ENCODE measurements at regions not wholly inside any gene's neighbourhood (a gene's known extent, or its start where the extent isn't known, plus 50 kb on each side); places are given as distances from the start of the nearest gene placed in this dataset.

DNA sequence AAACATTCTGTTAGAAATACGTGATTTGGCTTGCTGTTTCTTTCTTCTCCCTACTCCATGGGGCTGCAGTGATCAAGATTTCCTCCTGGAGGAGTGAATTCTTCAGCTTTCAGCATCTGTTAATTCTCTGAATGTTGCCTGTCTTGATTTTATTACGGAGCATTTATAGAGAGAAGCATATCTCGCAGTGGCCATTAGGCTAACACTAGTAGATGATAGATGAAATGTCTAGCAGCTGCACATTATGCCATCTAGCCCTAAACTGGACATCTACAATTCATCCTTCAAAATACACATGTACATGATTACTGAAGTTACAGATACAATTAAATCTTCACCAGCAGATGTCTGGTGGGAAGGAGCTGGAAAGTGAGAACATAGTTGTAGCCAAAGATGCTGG is 769.8 kb upstream of the NECTIN3 start:
- TF ChIP-seq, protein P1, sequence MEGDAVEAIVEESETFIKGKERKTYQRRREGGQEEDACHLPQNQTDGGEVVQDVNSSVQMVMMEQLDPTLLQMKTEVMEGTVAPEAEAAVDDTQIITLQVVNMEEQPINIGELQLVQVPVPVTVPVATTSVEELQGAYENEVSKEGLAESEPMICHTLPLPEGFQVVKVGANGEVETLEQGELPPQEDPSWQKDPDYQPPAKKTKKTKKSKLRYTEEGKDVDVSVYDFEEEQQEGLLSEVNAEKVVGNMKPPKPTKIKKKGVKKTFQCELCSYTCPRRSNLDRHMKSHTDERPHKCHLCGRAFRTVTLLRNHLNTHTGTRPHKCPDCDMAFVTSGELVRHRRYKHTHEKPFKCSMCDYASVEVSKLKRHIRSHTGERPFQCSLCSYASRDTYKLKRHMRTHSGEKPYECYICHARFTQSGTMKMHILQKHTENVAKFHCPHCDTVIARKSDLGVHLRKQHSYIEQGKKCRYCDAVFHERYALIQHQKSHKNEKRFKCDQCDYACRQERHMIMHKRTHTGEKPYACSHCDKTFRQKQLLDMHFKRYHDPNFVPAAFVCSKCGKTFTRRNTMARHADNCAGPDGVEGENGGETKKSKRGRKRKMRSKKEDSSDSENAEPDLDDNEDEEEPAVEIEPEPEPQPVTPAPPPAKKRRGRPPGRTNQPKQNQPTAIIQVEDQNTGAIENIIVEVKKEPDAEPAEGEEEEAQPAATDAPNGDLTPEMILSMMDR (IDR thresholded peaks at IDR 0.05; ENCODE audit: borderline replicate concordance): no peak
- Histone ChIP-seq H3K27me3 (ENCODE audit: low read depth) (no peaks in the 10 kb centered on the region), H3K36me3 (no peaks in the 10 kb centered on the region), H3K4me1 (no peaks in the 10 kb centered on the region), H3K4me3 (no peak overlapping the region), H3K9me3 (replicated peaks) (no peaks in the 10 kb centered on the region), H3K27ac (replicated peaks) (no peak overlapping the region)
- intact Hi-C loops (cut with micrococcal nuclease): no loop called here
- DNase-seq: no peak

DNA sequence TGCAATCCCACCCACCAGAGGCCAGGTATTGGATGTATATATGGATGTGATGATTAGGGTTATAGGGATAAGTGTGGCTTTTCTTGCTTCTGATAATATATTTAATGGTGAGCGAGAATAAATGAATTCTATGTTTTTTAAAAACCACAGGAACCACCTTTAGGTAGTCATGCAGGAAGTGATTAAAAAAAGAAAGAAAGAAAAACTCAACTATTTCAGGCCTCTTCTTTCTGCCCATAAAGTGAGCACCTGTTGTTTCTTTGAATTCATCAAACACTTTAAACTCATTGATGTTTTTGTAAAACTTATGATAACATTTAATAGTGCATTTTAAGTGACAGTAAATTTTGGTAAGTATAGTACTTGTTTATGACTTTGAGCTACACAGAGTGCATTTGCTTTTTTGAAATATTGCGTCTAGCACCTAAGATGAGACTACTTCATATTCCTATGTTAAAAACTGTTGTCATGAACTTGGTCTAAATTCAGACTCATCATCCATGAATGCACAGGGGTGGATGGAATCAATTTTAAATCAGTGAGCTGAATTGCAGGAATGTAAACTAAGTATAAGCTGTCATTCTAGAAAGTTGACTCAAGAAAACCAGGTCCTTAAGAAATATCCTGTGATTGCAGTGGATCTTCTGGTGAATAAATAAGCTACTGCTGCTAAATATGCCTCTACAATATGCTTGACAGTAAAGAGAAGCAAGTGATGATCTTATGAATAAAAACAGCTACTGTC is 764.4 kb upstream of the NECTIN3 start:
- intact Hi-C loops (cut with micrococcal nuclease): no loop called here

DNA sequence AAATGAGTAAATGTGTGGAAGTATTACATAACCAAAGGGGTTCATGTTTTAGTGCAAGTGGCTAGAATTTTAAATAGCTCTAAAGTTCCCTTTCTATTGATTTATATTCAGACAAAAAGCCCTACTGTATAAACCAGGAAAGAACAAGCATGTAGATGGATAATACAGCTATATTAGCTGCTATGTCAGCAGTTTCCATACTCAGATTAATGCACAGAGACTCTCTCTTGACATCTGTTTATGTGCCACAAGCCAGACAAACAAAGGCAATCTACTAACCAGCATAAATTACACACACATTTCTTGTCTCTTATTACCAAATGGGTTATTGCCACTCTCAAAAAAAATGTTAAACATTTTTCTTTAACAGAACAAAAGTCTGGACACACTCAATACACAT is 760.1 kb upstream of the NECTIN3 start:
- H3K9me3 ChIP-seq (replicated peaks): no peaks in the 10 kb centered on the region
- no peak for DNase-seq
- intact Hi-C loops (cut with micrococcal nuclease): loop anchor here (10.0 kb wide), 1 partner anchor 577 kb away; no protein-coding TSS in a partner anchor

More for the DNA sequence above, 764.4 kb upstream of the NECTIN3 start:
- no peak for DNase-seq
- TF ChIP-seq, protein P1 (IDR thresholded peaks at IDR 0.05; ENCODE audit: borderline replicate concordance): no peak
- no peak overlapping the region for H3K27ac ChIP-seq (replicated peaks)
- no peaks in the 10 kb centered on the region for H3K9me3 ChIP-seq (replicated peaks)
- no peaks in the 10 kb centered on the region for H3K27me3 ChIP-seq (ENCODE audit: low read depth)
- no peaks in the 10 kb centered on the region for H3K36me3 ChIP-seq
- no peak overlapping the region for H3K4me3 ChIP-seq
- H3K4me1 ChIP-seq: no peaks in the 10 kb centered on the region

DNA sequence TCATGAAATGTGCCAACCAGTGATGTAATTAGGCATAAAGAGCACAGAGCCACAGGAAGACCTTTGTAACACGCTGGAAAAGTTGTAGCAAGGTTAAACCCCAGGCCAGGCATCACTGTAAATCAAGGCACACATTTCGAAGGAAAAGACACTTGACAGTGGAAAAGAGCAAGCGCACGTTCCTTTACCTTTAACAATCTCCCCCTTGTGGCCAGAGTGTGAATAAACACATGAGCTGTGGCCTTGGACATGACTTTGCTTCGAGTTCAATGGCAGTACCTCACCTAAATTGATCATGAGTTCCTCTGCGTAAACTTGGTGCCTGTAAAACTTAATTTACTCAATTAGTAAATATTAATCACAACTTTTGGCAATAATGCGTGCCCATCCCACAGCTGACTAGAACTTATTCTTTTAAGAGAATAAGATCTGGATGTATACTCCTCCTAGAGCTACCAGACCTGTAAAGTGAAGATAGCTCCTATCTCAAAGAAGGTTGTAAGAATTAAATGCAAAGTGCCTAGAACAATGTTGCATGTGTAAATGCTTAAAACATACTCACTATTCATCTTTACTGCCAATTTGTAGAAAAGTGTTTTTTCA is 757.0 kb upstream of the NECTIN3 start:
- H3K4me1 ChIP-seq: no peaks in the 10 kb centered on the region
- intact Hi-C loops (cut with micrococcal nuclease): loop anchor here (10.0 kb wide), 1 partner anchor 580 kb away; no protein-coding TSS in a partner anchor
- DNase-seq: no peak
- H3K36me3 ChIP-seq: no peaks in the 10 kb centered on the region
- TF ChIP-seq, protein P1 (IDR thresholded peaks at IDR 0.05; ENCODE audit: borderline replicate concordance): peak; percentile 83
- no peak overlapping the region for H3K4me3 ChIP-seq
- H3K9me3 ChIP-seq (replicated peaks): no peaks in the 10 kb centered on the region
- peaks cover 4% of the 10 kb centered on the region for H3K27me3 ChIP-seq (ENCODE audit: low read depth)
- no peak overlapping the region for H3K27ac ChIP-seq (replicated peaks)

More for the DNA sequence above, 760.1 kb upstream of the NECTIN3 start:
- no peak overlapping the region for H3K27ac ChIP-seq (replicated peaks)
- peaks cover 4% of the 10 kb centered on the region for H3K27me3 ChIP-seq (ENCODE audit: low read depth)
- H3K36me3 ChIP-seq: no peaks in the 10 kb centered on the region
- H3K4me3 ChIP-seq: no peak overlapping the region
- TF ChIP-seq, protein P1 (IDR thresholded peaks at IDR 0.05; ENCODE audit: borderline replicate concordance): no peak
- H3K4me1 ChIP-seq: no peaks in the 10 kb centered on the region

DNA sequence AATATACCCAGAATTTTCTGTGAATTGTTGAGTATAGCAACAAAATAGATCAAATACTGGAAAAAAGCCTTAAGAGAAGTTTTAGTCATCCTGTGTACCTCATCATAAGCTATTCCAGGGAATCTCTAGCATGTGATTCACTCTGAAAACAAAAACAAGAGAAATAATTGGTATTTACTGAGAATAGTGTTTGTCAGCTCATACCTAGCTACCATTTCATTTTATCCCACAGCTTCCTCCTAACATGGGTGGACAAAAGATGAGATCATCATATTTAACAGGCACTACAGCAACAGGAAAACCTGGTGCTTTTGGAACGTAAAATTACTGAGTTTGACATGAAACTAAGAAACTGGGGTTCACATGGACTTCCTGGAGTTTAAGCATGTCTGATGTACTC is 753.5 kb upstream of the NECTIN3 start:
- H3K9me3 ChIP-seq (replicated peaks): no peaks in the 10 kb centered on the region
- TF ChIP-seq, protein P1 (IDR thresholded peaks at IDR 0.05; ENCODE audit: borderline replicate concordance): no peak
- no peak for DNase-seq
- no peak overlapping the region for H3K27ac ChIP-seq (replicated peaks)
- H3K27me3 ChIP-seq (ENCODE audit: low read depth): peaks cover 4% of the 10 kb centered on the region
- no peaks in the 10 kb centered on the region for H3K36me3 ChIP-seq
- H3K4me1 ChIP-seq: no peaks in the 10 kb centered on the region
- intact Hi-C loops (cut with micrococcal nuclease): loop anchor here (10.0 kb wide), 1 partner anchor 583 kb away; no protein-coding TSS in a partner anchor
- H3K4me3 ChIP-seq: no peak overlapping the region
